ENCODE measurements at regions not wholly inside any gene's neighbourhood (a gene's known extent, or its start where the extent isn't known, plus 50 kb on each side); places are given as distances from the start of the nearest gene placed in this dataset.
A peak's percentile ranks its signal among the peaks of the same experiment; 100 is the strongest.

GRCh38 chr4:173821036-173821435, 291.0 kb upstream of the HAND2 start:
- Histone ChIP-seq H3K4me3 (no peak overlapping the region), H3K27me3 (no peaks in the 10 kb centered on the region), H3K36me3 (no peaks in the 10 kb centered on the region), H3K9me3 (no peaks in the 10 kb centered on the region), H3K4me1 (no peaks in the 10 kb centered on the region), H3K27ac (no peak overlapping the region)
- DNase-seq (ENCODE audit: low spot score in 2 of 2): no peak
- TF ChIP-seq POLR2AphosphoS5 (IDR thresholded peaks at IDR 0.05) (no peak), EP300 (IDR thresholded peaks at IDR 0.05) (no peak), POLR2A (IDR thresholded peaks at IDR 0.05) (no peak)
- TF ChIP-seq, protein P1, sequence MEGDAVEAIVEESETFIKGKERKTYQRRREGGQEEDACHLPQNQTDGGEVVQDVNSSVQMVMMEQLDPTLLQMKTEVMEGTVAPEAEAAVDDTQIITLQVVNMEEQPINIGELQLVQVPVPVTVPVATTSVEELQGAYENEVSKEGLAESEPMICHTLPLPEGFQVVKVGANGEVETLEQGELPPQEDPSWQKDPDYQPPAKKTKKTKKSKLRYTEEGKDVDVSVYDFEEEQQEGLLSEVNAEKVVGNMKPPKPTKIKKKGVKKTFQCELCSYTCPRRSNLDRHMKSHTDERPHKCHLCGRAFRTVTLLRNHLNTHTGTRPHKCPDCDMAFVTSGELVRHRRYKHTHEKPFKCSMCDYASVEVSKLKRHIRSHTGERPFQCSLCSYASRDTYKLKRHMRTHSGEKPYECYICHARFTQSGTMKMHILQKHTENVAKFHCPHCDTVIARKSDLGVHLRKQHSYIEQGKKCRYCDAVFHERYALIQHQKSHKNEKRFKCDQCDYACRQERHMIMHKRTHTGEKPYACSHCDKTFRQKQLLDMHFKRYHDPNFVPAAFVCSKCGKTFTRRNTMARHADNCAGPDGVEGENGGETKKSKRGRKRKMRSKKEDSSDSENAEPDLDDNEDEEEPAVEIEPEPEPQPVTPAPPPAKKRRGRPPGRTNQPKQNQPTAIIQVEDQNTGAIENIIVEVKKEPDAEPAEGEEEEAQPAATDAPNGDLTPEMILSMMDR (IDR thresholded peaks at IDR 0.05): no peak
- 66% methylated on average over 1 of the region's 1 CpG for WGBS

DNA sequence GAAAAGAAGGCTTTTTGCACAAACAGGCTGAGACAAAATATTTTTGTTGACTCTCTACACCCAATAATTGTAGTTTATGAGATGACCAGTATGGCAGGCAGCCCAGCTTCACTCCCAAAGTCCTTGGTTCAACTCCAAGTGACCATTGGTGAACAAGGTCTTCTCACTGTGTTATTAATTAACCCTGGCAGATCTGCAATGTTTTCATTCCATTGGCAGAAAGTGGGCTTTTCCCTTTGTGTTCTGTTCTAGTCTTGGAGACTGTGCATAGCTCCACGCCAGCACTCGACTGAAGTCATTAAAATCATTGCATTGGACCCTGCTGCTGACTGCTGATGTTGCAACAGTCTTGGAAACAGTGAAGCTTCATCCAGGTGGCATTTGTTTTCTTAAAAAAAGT, 277.3 kb upstream of the HAND2 start:
- TF ChIP-seq POLR2A (IDR thresholded peaks at IDR 0.05) (no peak), POLR2AphosphoS5 (IDR thresholded peaks at IDR 0.05) (peak in 1 of 3 donors; percentile 3)
- WGBS: 64% methylated on average over 2 of the region's 2 CpGs
- Histone ChIP-seq H3K4me1 (peaks cover 7% of the 10 kb centered on the region), H3K4me3 (no peak overlapping the region), H3K27me3 (no peaks in the 10 kb centered on the region), H3K9me3 (no peaks in the 10 kb centered on the region), H3K36me3 (no peaks in the 10 kb centered on the region), H3K27ac (no peak overlapping the region)
- no peak for DNase-seq (ENCODE audit: low spot score in 2 of 2)

DNA sequence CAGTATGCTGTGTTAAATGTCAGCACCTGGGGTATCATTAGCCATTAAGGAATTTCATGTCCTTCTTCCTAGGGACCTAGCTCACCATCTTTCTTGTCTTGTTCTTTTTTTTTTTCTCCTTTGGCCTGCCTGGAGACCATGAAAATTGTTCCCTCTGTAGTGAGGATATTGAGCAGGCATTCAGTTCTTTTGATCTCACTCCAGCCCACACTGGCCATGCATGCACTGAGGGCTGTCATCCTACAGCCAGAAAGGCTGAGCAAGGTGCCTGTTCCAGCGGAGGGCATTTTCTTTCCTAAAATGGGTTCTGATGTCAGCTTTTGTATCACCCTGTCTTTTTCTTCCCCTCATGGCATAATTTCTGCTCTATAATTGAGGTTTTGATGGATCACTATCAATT, 275.9 kb upstream of the HAND2 start:
- 91% methylated on average over 1 of the region's 1 CpG for WGBS
- DNase-seq (ENCODE audit: low spot score in 2 of 2): no peak
- Histone ChIP-seq H3K9me3 (no peaks in the 10 kb centered on the region), H3K36me3 (no peaks in the 10 kb centered on the region), H3K4me1 (peaks cover 7% of the 10 kb centered on the region), H3K4me3 (no peak overlapping the region), H3K27ac (no peak overlapping the region), H3K27me3 (no peaks in the 10 kb centered on the region)
- TF ChIP-seq POLR2AphosphoS5 (IDR thresholded peaks at IDR 0.05) (no peak), EP300 (IDR thresholded peaks at IDR 0.05) (no peak), POLR2A (IDR thresholded peaks at IDR 0.05) (no peak)
- TF ChIP-seq, protein P1 (IDR thresholded peaks at IDR 0.05): no peak

DNA sequence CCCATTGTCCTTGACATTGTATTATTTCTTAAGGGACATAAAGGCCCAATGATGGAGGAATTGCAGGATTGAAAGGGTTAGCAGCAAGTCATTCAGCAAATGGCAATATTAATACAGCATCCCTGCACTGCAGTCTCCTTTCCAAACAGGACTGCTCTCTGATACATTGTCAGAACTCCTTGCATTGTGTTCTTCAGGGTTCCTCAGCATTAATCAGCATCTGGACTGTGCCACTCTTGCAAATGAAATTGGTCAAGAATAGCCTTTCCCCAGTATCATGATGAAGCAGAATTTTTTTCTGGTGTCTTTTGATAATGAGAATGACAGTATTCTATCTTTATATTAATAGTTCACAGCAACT, 272.6 kb upstream of the HAND2 start:
- Histone ChIP-seq H3K36me3 (no peaks in the 10 kb centered on the region), H3K4me1 (peaks cover 4% of the 10 kb centered on the region), H3K27me3 (no peaks in the 10 kb centered on the region), H3K4me3 (no peak overlapping the region), H3K9me3 (no peaks in the 10 kb centered on the region), H3K27ac (no peak overlapping the region)
- no peak for TF ChIP-seq POLR2A (IDR thresholded peaks at IDR 0.05)
- no peak for TF ChIP-seq POLR2AphosphoS5 (IDR thresholded peaks at IDR 0.05)
- no peak for TF ChIP-seq EP300 (IDR thresholded peaks at IDR 0.05)
- TF ChIP-seq, protein P1 (IDR thresholded peaks at IDR 0.05): no peak
- no peak for DNase-seq (ENCODE audit: low spot score in 2 of 2)

DNA sequence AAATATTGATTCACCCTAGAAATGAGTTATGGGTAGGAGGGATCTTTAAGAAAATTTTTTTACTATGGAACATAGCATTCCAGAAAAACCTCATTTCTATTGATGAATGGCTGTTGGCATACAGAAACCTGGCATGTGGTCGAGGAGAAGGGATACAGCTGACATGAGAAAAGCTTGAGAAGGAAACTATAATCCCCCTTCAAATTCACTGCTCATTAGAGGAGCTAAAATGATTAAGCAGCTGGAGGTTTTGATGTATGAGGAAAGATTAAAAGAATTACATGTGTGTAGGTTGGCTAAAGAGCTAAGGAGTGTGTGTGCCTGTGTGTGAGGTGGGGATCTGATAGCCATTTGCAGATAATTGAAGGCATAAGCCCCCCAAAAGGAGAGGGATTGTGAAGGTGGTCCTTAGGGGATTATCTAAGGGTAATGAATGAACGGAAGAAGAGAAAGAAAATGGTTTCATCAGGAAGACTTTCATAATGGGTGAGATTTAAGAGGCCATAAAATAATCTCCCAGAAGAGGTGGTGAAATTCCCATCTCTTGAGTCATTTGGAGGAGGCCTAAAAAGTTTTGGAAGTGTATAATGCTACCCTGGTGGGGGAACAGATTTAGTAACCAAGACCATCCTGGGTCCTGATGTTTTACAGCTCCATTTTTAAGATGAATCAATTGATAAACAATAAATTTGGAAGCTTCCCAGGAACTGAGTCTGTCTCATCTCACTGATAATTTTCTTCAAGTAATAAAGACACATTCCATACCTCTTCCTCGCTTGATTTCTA, 272.0 kb upstream of the HAND2 start:
- no peaks in the 10 kb centered on the region for H3K36me3 ChIP-seq
- WGBS: 43% methylated on average over 3 of the region's 3 CpGs
- TF ChIP-seq EP300 (IDR thresholded peaks at IDR 0.05) (no peak), POLR2AphosphoS5 (IDR thresholded peaks at IDR 0.05) (no peak), POLR2A (IDR thresholded peaks at IDR 0.05) (no peak)
- TF ChIP-seq, protein P1 (IDR thresholded peaks at IDR 0.05): no peak
- no peak for DNase-seq (ENCODE audit: low spot score in 2 of 2)
- no peak overlapping the region for H3K4me3 ChIP-seq
- H3K9me3 ChIP-seq: no peaks in the 10 kb centered on the region
- no peaks in the 10 kb centered on the region for H3K27me3 ChIP-seq
- H3K4me1 ChIP-seq: peaks cover 4% of the 10 kb centered on the region
- no peak overlapping the region for H3K27ac ChIP-seq

- peaks cover 4% of the 10 kb centered on the region for H3K4me1 ChIP-seq
- no peaks in the 10 kb centered on the region for H3K9me3 ChIP-seq
- DNase-seq (ENCODE audit: low spot score in 2 of 2): no peak
- WGBS: 54% methylated on average over 1 of the region's 1 CpG
- H3K36me3 ChIP-seq: no peaks in the 10 kb centered on the region
- H3K27me3 ChIP-seq: no peaks in the 10 kb centered on the region
- TF ChIP-seq EP300 (IDR thresholded peaks at IDR 0.05): no peak
- TF ChIP-seq POLR2AphosphoS5 (IDR thresholded peaks at IDR 0.05): no peak
- no peak for TF ChIP-seq POLR2A (IDR thresholded peaks at IDR 0.05)
- TF ChIP-seq, protein P1 (IDR thresholded peaks at IDR 0.05): no peak
- H3K4me3 ChIP-seq: no peak overlapping the region
- H3K27ac ChIP-seq: no peak overlapping the region
Measured at GRCh38 chr4:173801361-173801760, 271.3 kb upstream of the HAND2 start.
